HEK293T (cell line): ENCODE measurements at regions not wholly inside any gene's neighbourhood (a gene's known extent, or its start where the extent isn't known, plus 50 kb on each side); places are given as distances from the start of the nearest gene placed in this dataset.

Source experiments
- ARNT ChIP-seq: fragments of 450-650 bp; IDR thresholded peaks from 2 replicates; pipeline ENCODE4 v1.6.1; 2017; ENCODE audit warnings: mild to moderate bottlenecking
- ELF4 ChIP-seq: fragments of 450-650 bp; IDR thresholded peaks from 2 replicates; pipeline ENCODE4 v1.6.1; 2017; ENCODE audit warnings: antibody characterized with exemption
- FOXA1 ChIP-seq: fragments of 450-650 bp; IDR thresholded peaks from 2 replicates; pipeline ENCODE4 v1.6.1; 2016; ENCODE audit warnings: mild to moderate bottlenecking
- FOXK2 ChIP-seq: fragments of 450-650 bp; IDR thresholded peaks from 2 replicates; pipeline ENCODE4 v1.6.1; 2016; ENCODE audit warnings: mild to moderate bottlenecking
- FOXM1 ChIP-seq: fragments of 450-650 bp; IDR thresholded peaks from 2 replicates; pipeline ENCODE4 v1.6.1; 2017; ENCODE audit warnings: mild to moderate bottlenecking, borderline replicate concordance
- HDGF ChIP-seq: fragments of 450-650 bp; IDR thresholded peaks from 2 replicates; pipeline ENCODE4 v1.6.1; 2017; ENCODE audit warnings: antibody characterized with exemption, borderline replicate concordance
- LEF1 ChIP-seq: fragments of 450-650 bp; IDR thresholded peaks from 2 replicates; pipeline ENCODE4 v1.6.1; 2017; ENCODE audit warnings: mild to moderate bottlenecking, borderline replicate concordance
- NFRKB ChIP-seq: fragments of 450-650 bp; IDR thresholded peaks from 2 replicates; pipeline ENCODE4 v1.6.1; 2016; ENCODE audit warnings: mild to moderate bottlenecking, moderate library complexity
- PKNOX1 ChIP-seq: fragments of 450-650 bp; IDR thresholded peaks from 2 replicates; pipeline ENCODE4 v1.6.1; 2016
- SP1 ChIP-seq: fragments of 450-650 bp; IDR thresholded peaks from 2 replicates; pipeline ENCODE4 v1.6.1; 2017
- SUZ12 ChIP-seq: fragments of 450-650 bp; IDR thresholded peaks from 2 replicates; pipeline ENCODE4 v1.6.1; 2016; ENCODE audit warnings: mild to moderate bottlenecking
- TARDBP ChIP-seq: fragments of 450-650 bp; IDR thresholded peaks from 2 replicates; pipeline ENCODE4 v1.6.1; 2016
- ZNF384 ChIP-seq: fragments of 450-650 bp; IDR thresholded peaks from 2 replicates; pipeline ENCODE4 v1.6.1; 2016

DNA sequence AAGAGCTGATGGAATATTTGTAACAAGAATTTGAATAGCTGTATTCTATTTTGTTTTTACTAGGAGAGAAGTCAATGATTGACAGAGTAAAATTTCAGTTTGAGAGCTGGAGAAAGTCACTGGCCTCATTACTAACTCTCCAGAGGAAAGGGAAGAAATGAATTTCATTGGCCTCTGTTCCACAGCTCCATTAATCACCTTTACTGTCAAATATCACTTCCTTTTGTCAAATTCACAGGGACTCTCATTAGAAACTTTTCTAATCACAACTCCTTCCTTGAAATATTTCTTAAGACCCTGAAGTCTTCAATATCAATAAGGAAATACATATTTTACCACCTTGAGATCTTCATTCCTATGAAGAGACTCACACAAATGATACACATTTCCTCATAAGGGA is 379.9 kb upstream of the RASGRP1 start:
- no peak for TF ChIP-seq ELF4
- TF ChIP-seq TARDBP: no peak
- no peak for TF ChIP-seq ZNF384
- no peak for TF ChIP-seq PKNOX1
- TF ChIP-seq SUZ12: no peak
- no peak for TF ChIP-seq NFRKB
- no peak for TF ChIP-seq HDGF
- TF ChIP-seq SP1: no peak
- no peak for TF ChIP-seq LEF1
- no peak for TF ChIP-seq ARNT
- no peak for TF ChIP-seq FOXA1
- TF ChIP-seq FOXM1: no peak
- no peak for TF ChIP-seq FOXK2
